Endothelial cell of umbilical vein (primary cell): ENCODE measurements at regions not wholly inside any gene's neighbourhood (a gene's known extent, or its start where the extent isn't known, plus 50 kb on each side); places are given as distances from the start of the nearest gene placed in this dataset.

Experiments used
- BruUV-seq: library from RNA; stranded (reverse); fragments of 400-500 nt; replicated peaks from 2 replicates; lab custom pipeline; 2021; lab: Mats Ljungman, UMichigan
- CTCF ChIA-PET: fragments of 300-600, 350-600 bp; sonication (Branson Sonifier 250); formaldehyde crosslinking; loops from one replicate; lab custom pipeline; 2021; ENCODE audit warnings: antibody characterized with exemption, inconsistent platforms; lab: Charles Lee
- POLR2A ChIA-PET: fragments of 300-600, 350-600 bp; sonication (Branson Sonifier 250); formaldehyde crosslinking; loops from one replicate; lab custom pipeline; 2021; ENCODE audit warnings: antibody characterized with exemption, inconsistent platforms; lab: Charles Lee
- DNase-seq: peaks from one replicate; pipeline ENCODE4 v3.0.0-alpha.2; 2011; ENCODE audit warnings: low read depth, low spot score
- FAIRE-seq: peaks from 2 replicates; lab custom pipeline; 2011; peaks lifted over from hg19 to GRCh38; lab: Jason Lieb, UNC
- H2AFZ ChIP-seq: 2 replicates; pipeline ENCODE4 v1.6.0; 2012; ENCODE audit warnings: low read depth, low read length, control low read depth, inconsistent platforms
- H3K27ac ChIP-seq: 2 replicates; pipeline ENCODE4 v1.5.1; 2011; ENCODE audit warnings: low read depth, mild to moderate bottlenecking, control low read depth, low read length, moderate library complexity; ENCODE audit not compliant: insufficient read depth
- H3K27me3 ChIP-seq, 2 experiments: 2 replicates each; pipeline versions ENCODE4 v1.6.0 to v1.6.1; 2011; ENCODE audit warnings: low read length in 2 of 2, mixed read lengths in 1 of 2; ENCODE audit not compliant: control insufficient read depth in 2 of 2, insufficient read depth in 2 of 2
- H3K36me3 ChIP-seq, 2 experiments: 2 replicates in 1 of 2; 3 replicates in 1 of 2; pipeline ENCODE4 v1.5.1; 2011; ENCODE audit warnings: low read length in 2 of 2, mild to moderate bottlenecking in 1 of 2, moderate library complexity in 1 of 2; ENCODE audit not compliant: control insufficient read depth in 2 of 2, insufficient read depth in 2 of 2; ENCODE audit errors: extremely low read depth in 1 of 2
- H3K4me1 ChIP-seq: 3 replicates; pipeline ENCODE4 v1.5.1; 2011; ENCODE audit warnings: mild to moderate bottlenecking, low read length; ENCODE audit not compliant: control insufficient read depth, insufficient read depth; ENCODE audit errors: extremely low read depth
- H3K4me2 ChIP-seq: 2 replicates; pipeline ENCODE4 v1.6.1; 2011; ENCODE audit warnings: low read length, control low read depth, mixed read lengths; ENCODE audit not compliant: insufficient read depth
- H3K4me3 ChIP-seq, 3 experiments: fragments of 200-600 bp in 1 of 3; sonication (generic), shearing (Covaris generic) in 1 of 3; replicated peaks in 1 of 3; 2 replicates each; pipeline ENCODE4 v1.5.1; 2011 to 2016; ENCODE audit warnings: control low read depth in 3 of 3, low read length in 3 of 3, mild to moderate bottlenecking in 2 of 3, inconsistent platforms in 1 of 3, low read depth in 1 of 3, moderate library complexity in 1 of 3; ENCODE audit not compliant: insufficient read depth in 1 of 3
- H3K79me2 ChIP-seq: 2 replicates; pipeline ENCODE4 v1.6.0; 2012; ENCODE audit warnings: low read length, inconsistent platforms; ENCODE audit not compliant: control insufficient read depth, insufficient read depth
- H3K9ac ChIP-seq: replicated peaks from 2 replicates; pipeline ENCODE3; 2011; ENCODE audit warnings: low read length, control low read depth; ENCODE audit not compliant: insufficient read depth; ENCODE audit errors: extremely low read depth
- H3K9me1 ChIP-seq: replicated peaks from 3 replicates; pipeline ENCODE4 v1.6.0; 2011; ENCODE audit warnings: mild to moderate bottlenecking, low read length; ENCODE audit not compliant: control insufficient read depth, insufficient read depth; ENCODE audit errors: extremely low read depth
- H3K9me3 ChIP-seq: replicated peaks from 2 replicates; pipeline ENCODE4 v1.5.1; 2012; ENCODE audit warnings: low read length, inconsistent platforms; ENCODE audit not compliant: control insufficient read depth, insufficient read depth
- H4K20me1 ChIP-seq: replicated peaks from 2 replicates; pipeline ENCODE3; 2011; ENCODE audit warnings: mild to moderate bottlenecking, low read length; ENCODE audit not compliant: control insufficient read depth, insufficient read depth; ENCODE audit errors: extremely low read depth
- EZH2 ChIP-seq: IDR thresholded peaks from 2 replicates; pipeline ENCODE4 v1.6.1; 2012; ENCODE audit warnings: borderline replicate concordance, low read depth, mild to moderate bottlenecking, moderate library complexity, low read length, inconsistent platforms; ENCODE audit not compliant: severe bottlenecking
- FOS ChIP-seq: IDR thresholded peaks from 2 replicates; pipeline ENCODE4 v1.6.1; 2011; ENCODE audit warnings: mild to moderate bottlenecking, low read length, moderate library complexity, borderline replicate concordance; ENCODE audit not compliant: insufficient read depth
- GATA2 ChIP-seq: IDR thresholded peaks from 2 replicates; pipeline ENCODE4 v1.7.0; 2011; ENCODE audit warnings: low read depth, mild to moderate bottlenecking, moderate library complexity, mixed read lengths, low read length; ENCODE audit not compliant: insufficient read length, insufficient read depth
- JUN ChIP-seq: IDR thresholded peaks from 2 replicates; pipeline ENCODE4 v1.6.1; 2011; ENCODE audit warnings: borderline replicate concordance, low read depth; ENCODE audit not compliant: insufficient read length, insufficient read depth
- MYC ChIP-seq: IDR thresholded peaks from one replicate; pipeline ENCODE4 v1.6.1; 2011; ENCODE audit warnings: mild to moderate bottlenecking, low read depth, low read length
- POLR2A ChIP-seq: IDR thresholded peaks from 2 replicates; pipeline ENCODE4 v1.6.1; 2012; ENCODE audit warnings: low read depth, mild to moderate bottlenecking, control low read depth, low read length
- POLR2AphosphoS5 ChIP-seq: IDR thresholded peaks from 2 replicates; pipeline ENCODE4 v1.6.1; 2012; ENCODE audit warnings: low read depth, mild to moderate bottlenecking, control low read depth, low read length, moderate library complexity; ENCODE audit not compliant: insufficient read depth
- dilution Hi-C: fragments of 300-500 bp; cut with MboI; formaldehyde crosslinking; loops from one replicate; pipeline ENCODE4 v1.15.0; 2019; ENCODE audit warnings: low sequenced_read_pairs; ENCODE audit not compliant: extremely low pct_ligation_motif_present
- intact Hi-C: fragments of 100-400 bp; cut with micrococcal nuclease; formaldehyde crosslinking; loops from one replicate; pipeline ENCODE4 v1.10.0; 2022
- TF ChIP-seq, protein P1 (sequence below), 2 donors: IDR thresholded peaks; 1 replicate in 1 of 2; 2 replicates in 1 of 2; pipeline ENCODE4 v1.5.1; 2011; ENCODE audit warnings: low read length in 2 of 2, mild to moderate bottlenecking in 2 of 2, moderate library complexity in 2 of 2, control low read depth in 1 of 2, inconsistent platforms in 1 of 2, low read depth in 1 of 2; ENCODE audit not compliant: insufficient read depth in 1 of 2; ENCODE audit errors: extremely low read depth in 1 of 2
- TF ChIP-seq, protein P2 (sequence below): IDR thresholded peaks from 2 replicates; pipeline ENCODE4 v1.6.1; 2011; ENCODE audit not compliant: insufficient read depth, insufficient read length

DNA sequence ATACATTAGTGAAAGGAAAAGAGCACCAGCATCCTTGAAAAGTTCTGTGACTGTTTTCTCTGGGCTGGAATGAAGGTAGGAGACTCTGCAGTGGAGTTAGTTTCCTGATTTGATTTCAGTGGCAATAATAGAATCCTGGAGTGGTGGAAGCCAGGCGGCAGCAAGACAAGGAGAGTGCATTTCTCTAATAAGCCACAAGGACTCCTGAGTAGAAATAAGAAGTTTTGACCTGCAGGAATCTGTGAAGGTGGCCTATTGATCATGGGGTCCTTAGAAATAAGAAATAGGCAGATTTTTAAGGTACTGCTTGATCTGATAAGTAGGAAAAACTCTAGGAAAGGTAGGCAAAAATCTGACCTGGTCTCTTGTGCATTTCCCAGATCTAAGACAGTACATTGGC is 68.4 kb upstream of the ELOVL5 start:
- Histone ChIP-seq H4K20me1 (no peaks in the 10 kb centered on the region), H3K36me3 (no peaks in the 10 kb centered on the region), H2AFZ (no peak overlapping the region), H3K27me3 (peaks cover 0 to 2% of the 10 kb centered on the region in 2 experiments), H3K79me2 (no peaks in the 10 kb centered on the region), H3K4me3 (no peak overlapping the region), H3K9me1 (no peaks in the 10 kb centered on the region), H3K4me2 (no peak overlapping the region), H3K9ac (no peak overlapping the region), H3K9me3 (no peaks in the 10 kb centered on the region), H3K4me1 (no peaks in the 10 kb centered on the region), H3K27ac (no peak overlapping the region)
- TF ChIP-seq POLR2AphosphoS5 (no peak), POLR2A (no peak), EZH2 (no peak), GATA2 (no peak), FOS (no peak), MYC (no peak), JUN (no peak)
- TF ChIP-seq, protein P1, sequence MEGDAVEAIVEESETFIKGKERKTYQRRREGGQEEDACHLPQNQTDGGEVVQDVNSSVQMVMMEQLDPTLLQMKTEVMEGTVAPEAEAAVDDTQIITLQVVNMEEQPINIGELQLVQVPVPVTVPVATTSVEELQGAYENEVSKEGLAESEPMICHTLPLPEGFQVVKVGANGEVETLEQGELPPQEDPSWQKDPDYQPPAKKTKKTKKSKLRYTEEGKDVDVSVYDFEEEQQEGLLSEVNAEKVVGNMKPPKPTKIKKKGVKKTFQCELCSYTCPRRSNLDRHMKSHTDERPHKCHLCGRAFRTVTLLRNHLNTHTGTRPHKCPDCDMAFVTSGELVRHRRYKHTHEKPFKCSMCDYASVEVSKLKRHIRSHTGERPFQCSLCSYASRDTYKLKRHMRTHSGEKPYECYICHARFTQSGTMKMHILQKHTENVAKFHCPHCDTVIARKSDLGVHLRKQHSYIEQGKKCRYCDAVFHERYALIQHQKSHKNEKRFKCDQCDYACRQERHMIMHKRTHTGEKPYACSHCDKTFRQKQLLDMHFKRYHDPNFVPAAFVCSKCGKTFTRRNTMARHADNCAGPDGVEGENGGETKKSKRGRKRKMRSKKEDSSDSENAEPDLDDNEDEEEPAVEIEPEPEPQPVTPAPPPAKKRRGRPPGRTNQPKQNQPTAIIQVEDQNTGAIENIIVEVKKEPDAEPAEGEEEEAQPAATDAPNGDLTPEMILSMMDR (IDR thresholded peaks at IDR 0.05; ENCODE audit: extremely low read depth in 1 of 2, insufficient read depth in 1 of 2, low read depth in 1 of 2, low read length in 2 of 2): no peak
- TF ChIP-seq, protein P2, sequence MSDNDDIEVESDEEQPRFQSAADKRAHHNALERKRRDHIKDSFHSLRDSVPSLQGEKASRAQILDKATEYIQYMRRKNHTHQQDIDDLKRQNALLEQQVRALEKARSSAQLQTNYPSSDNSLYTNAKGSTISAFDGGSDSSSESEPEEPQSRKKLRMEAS: no peak
- ChIA-PET POLR2A (no interaction called here), CTCF (interaction anchor here (1.0 kb wide), 1 partner anchor 245 kb away, joined by 3 read pairs; no protein-coding TSS in a partner anchor)
- no TSS peak for BruUV-seq
- DNase-seq (no peak), FAIRE-seq (no peak)
- dilution Hi-C loops (no loop called here), intact Hi-C loops (no loop called here)
